RWPE2 (cell line): ENCODE measurements at regions not wholly inside any gene's neighbourhood (a gene's known extent, or its start where the extent isn't known, plus 50 kb on each side); places are given as distances from the start of the nearest gene placed in this dataset.
A peak's percentile ranks its signal among the peaks of the same experiment; 100 is the strongest.

ENCODE experiments used
- ATAC-seq: fragments of 200-7000 bp; cut with Tn5 transposase; 3 replicates; pipeline ENCODE4 v1.9.1; 2021; ENCODE audit warnings: low read depth
- DNase-seq: peaks from one replicate; pipeline ENCODE4 v3.0.0-alpha.2; 2020; ENCODE audit warnings: low spot score
- H3K27ac ChIP-seq: fragments of 450-650 bp; 2 replicates; pipeline ENCODE4 v1.5.1; 2017; ENCODE audit warnings: mild to moderate bottlenecking; ENCODE audit not compliant: poor library complexity, severe bottlenecking
- H3K27me3 ChIP-seq: fragments of 250-450 bp; sonication (Bioruptor Pico); 2 replicates; pipeline ENCODE4 v1.5.1; 2021; ENCODE audit warnings: mild to moderate bottlenecking, moderate library complexity; ENCODE audit not compliant: insufficient read depth, poor library complexity, severe bottlenecking
- H3K36me3 ChIP-seq: fragments of 250-450 bp; sonication (Bioruptor Pico); 2 replicates; pipeline ENCODE4 v1.5.1; 2020; ENCODE audit warnings: low read depth, mild to moderate bottlenecking, moderate library complexity
- H3K4me1 ChIP-seq: fragments of 250-450 bp; sonication (Bioruptor Pico); 2 replicates; pipeline ENCODE4 v1.5.1; 2021; ENCODE audit warnings: mild to moderate bottlenecking, moderate library complexity; ENCODE audit not compliant: insufficient read depth, poor library complexity, severe bottlenecking
- H3K4me3 ChIP-seq: fragments of 250-450 bp; sonication (Bioruptor Pico); 2 replicates; pipeline ENCODE4 v1.5.1; 2021; ENCODE audit warnings: mild to moderate bottlenecking, moderate library complexity; ENCODE audit not compliant: severe bottlenecking
- H3K9me3 ChIP-seq: fragments of 250-450 bp; sonication (Bioruptor Pico); 2 replicates; pipeline ENCODE4 v1.5.1; 2021; ENCODE audit warnings: mild to moderate bottlenecking, moderate library complexity; ENCODE audit not compliant: severe bottlenecking
- TF ChIP-seq, protein P1 (sequence below): fragments of 450-650 bp; IDR thresholded peaks from one replicate; pipeline ENCODE4 v1.5.1; 2017; ENCODE audit warnings: mild to moderate bottlenecking, moderate library complexity; ENCODE audit not compliant: poor library complexity, severe bottlenecking

DNA sequence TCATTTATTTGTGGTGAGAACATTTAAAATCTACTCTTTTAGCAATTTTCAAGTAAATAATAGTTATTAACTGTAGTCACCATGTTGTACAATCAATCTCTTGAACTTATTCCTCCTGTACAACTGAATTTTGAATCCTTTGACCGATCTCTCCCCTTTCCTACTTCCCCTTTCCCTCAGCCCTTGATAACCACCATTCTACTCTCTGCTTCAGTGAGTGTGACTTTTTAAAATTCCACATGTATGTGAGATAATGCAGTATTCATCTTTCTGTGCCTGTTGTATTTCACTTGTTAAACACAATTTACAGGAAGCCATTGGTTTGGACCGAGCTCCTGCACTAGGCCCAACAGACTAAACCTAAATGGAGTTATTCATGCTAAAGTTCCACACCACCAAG, 458.9 kb upstream of the PDE3A start:
- Histone ChIP-seq H3K27ac (no peak overlapping the region), H3K36me3 (no peaks in the 10 kb centered on the region), H3K4me1 (no peaks in the 10 kb centered on the region), H3K27me3 (no peaks in the 10 kb centered on the region), H3K4me3 (no peak overlapping the region), H3K9me3 (no peaks in the 10 kb centered on the region)
- DNase-seq (no peak), ATAC-seq (no peak)
- TF ChIP-seq, protein P1, sequence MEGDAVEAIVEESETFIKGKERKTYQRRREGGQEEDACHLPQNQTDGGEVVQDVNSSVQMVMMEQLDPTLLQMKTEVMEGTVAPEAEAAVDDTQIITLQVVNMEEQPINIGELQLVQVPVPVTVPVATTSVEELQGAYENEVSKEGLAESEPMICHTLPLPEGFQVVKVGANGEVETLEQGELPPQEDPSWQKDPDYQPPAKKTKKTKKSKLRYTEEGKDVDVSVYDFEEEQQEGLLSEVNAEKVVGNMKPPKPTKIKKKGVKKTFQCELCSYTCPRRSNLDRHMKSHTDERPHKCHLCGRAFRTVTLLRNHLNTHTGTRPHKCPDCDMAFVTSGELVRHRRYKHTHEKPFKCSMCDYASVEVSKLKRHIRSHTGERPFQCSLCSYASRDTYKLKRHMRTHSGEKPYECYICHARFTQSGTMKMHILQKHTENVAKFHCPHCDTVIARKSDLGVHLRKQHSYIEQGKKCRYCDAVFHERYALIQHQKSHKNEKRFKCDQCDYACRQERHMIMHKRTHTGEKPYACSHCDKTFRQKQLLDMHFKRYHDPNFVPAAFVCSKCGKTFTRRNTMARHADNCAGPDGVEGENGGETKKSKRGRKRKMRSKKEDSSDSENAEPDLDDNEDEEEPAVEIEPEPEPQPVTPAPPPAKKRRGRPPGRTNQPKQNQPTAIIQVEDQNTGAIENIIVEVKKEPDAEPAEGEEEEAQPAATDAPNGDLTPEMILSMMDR, result no peak

DNA sequence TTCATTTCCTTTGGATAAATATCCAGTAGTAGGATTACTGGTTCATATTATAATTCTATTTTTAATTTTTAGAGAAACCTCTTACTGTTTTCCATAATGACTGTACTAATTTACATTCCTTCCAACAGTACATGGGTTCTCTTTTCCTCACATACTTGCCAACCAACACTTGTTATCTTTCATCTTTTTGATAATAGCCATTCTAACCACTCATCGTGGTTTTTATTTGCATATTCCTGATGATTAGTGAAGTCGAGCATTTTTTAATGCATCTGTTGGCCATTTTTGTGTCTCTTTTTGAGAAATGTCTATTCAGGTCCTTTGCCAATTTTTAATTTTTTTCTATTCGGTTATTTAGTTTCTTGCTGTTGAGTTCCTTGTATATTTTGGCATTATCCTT, 457.7 kb upstream of the PDE3A start:
- no peak overlapping the region for H3K4me3 ChIP-seq
- no peaks in the 10 kb centered on the region for H3K9me3 ChIP-seq
- no peaks in the 10 kb centered on the region for H3K27me3 ChIP-seq
- no peak for DNase-seq
- TF ChIP-seq, protein P1, result no peak
- H3K36me3 ChIP-seq, result no peaks in the 10 kb centered on the region
- no peak overlapping the region for H3K27ac ChIP-seq
- no peak for ATAC-seq
- no peaks in the 10 kb centered on the region for H3K4me1 ChIP-seq

DNA sequence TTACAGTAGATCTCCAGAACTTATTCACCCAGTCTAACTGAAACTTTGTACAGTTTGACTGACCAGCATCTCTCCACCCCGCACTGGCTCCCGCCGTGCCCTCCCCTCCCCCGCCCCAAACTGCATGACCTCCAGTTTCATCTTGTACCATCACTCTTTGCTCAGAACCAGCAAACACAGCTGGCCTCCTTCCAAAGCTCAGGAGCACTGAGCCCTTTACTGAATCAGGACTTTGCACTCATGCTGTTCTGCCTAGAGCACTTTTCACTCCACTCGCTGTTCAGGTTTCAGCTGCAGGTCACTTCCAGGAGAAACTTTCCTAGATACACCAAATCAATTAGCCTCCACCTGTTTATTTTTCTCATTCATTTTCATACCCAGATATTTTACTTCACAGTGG, 455.3 kb upstream of the PDE3A start:
- no peaks in the 10 kb centered on the region for H3K27me3 ChIP-seq
- TF ChIP-seq, protein P1, result no peak
- H3K36me3 ChIP-seq, result no peaks in the 10 kb centered on the region
- no peak overlapping the region for H3K27ac ChIP-seq
- DNase-seq (no peak), ATAC-seq (no peak)
- no peak overlapping the region for H3K4me3 ChIP-seq
- H3K4me1 ChIP-seq, result no peaks in the 10 kb centered on the region
- H3K9me3 ChIP-seq, result no peaks in the 10 kb centered on the region

DNA sequence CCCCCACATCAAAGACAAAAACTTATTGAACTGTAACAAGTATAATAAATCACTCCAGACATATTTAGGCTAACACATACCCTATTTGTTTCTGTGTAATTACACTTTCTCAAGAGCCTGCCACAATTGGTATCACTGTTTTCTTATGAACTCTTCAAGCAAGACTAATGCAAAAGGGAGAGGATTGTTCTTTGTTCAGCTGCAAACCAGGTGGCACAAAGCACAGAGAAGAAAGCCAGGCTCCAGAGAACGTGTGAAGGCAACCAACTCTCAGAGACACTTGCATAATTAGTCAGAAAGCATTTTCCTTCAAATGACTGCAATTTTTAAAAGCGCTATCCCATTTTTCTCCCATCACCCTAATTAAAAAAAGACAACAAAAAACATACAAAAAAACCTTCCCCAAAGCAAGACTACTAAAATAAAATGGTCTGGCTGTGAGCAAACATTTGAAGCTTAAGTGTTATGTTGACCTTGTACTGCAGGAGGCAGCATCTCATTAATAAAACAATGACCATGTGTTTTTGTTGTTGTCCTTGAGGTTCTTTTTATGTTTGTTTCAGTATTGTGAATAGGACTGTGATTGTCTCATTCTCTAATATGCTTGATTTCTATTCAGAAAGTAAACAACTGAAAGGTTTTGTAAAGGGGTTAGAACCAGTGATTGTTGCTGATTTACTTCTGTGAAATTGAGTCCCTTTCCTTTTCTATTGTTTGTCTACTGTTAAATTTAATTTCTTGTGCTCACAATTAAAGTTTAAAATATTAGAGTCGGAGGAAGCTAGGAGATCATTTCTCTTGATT, 452.7 kb upstream of the PDE3A start:
- Histone ChIP-seq H3K9me3 (no peaks in the 10 kb centered on the region), H3K4me1 (no peaks in the 10 kb centered on the region), H3K36me3 (no peaks in the 10 kb centered on the region), H3K27ac (no peak overlapping the region), H3K4me3 (no peak overlapping the region), H3K27me3 (no peaks in the 10 kb centered on the region)
- TF ChIP-seq, protein P1, result peak; percentile 37
- no peak for ATAC-seq
- no peak for DNase-seq

DNA sequence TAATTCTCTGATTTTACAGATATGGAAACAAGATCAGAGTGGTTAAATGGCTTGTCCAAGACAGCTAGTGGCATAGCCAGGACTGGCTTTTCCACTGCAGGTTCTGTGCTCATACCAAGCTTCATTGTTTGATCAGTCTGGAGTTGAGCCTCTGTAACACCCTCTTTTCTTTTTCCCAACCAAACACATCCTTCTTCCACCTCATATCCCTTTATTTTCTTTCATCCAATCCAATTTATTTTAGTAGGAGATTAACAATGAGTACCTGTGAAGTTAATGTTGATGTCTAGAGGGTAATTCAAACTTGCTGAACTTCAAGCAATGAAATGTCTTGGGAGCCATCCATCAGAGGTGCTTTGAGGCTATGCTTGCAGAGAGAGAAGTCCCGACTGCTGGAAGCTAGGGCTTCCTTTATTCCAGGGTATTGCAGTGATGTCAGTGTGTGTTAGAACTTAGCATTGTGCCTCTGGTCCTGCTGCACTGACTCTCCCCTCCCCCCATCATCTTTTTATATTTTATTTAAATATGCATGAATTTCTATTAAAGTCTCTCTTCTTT, 452.1 kb upstream of the PDE3A start:
- Histone ChIP-seq H3K9me3 (no peaks in the 10 kb centered on the region), H3K27me3 (no peaks in the 10 kb centered on the region), H3K4me3 (no peak overlapping the region), H3K36me3 (no peaks in the 10 kb centered on the region), H3K4me1 (no peaks in the 10 kb centered on the region), H3K27ac (no peak overlapping the region)
- TF ChIP-seq, protein P1, result no peak
- ATAC-seq (no peak), DNase-seq (no peak)
